ENCODE measurements at regions not wholly inside any gene's neighbourhood (a gene's known extent, or its start where the extent isn't known, plus 50 kb on each side); places are given as distances from the start of the nearest gene placed in this dataset.

DNA sequence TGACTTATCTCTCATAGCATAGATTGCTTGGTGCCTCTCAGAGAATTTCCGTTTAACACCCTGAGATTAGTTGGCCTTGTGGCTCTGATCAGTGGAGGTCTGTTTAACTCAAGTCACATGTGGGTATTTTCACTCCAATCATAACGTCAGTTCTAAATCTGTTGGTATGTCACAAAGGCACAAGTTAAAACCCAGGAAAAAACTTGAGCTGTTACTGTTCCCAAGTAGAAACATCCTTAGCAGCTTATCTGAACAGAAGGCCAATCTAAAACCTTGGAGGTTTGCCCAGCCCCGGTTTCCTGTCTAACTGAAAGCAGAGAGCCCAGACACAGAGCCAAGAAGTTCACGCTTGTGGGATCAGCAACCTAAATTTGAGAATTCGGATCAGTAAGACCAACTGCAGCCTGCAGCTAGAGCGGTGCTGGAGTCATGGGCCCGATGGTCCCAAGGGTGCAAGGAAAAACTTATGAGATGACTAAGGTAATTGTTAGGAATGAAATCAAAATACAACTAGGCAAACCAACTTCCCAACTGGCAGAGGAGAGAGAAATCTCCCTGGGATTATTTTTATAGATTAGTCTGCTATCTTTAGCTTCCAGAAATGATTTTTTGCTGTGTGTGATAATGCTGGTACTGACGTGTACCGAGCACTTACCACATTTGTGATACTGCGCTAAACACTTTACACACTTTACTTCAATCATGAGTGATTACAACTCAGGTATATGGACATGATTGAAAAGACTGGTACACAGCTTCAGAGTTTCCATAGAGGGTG, 90.2 kb upstream of the C1orf21 start:
- 8 to 11% (median 9%) methylated on average over 10 of the region's 10 CpGs for WGBS, 3 donors
- Histone ChIP-seq H3K36me3 (no peaks in the 10 kb centered on the region), H3K27ac (peak overlapping the region in 1 of 2 donors; percentile 65), H3K27me3 (no peaks in the 10 kb centered on the region), H3K4me3 (no peak overlapping the region), H3K4me1 (ENCODE audit: insufficient read depth) (peaks cover 6% of the 10 kb centered on the region), H3K9me3 (no peaks in the 10 kb centered on the region)
- intact Hi-C loops (cut with DNase I): no loop called here
- TF ChIP-seq EP300 (IDR thresholded peaks at IDR 0.05) (no peak), POLR2A (IDR thresholded peaks at IDR 0.05) (no peak)
- TF ChIP-seq, protein P1, sequence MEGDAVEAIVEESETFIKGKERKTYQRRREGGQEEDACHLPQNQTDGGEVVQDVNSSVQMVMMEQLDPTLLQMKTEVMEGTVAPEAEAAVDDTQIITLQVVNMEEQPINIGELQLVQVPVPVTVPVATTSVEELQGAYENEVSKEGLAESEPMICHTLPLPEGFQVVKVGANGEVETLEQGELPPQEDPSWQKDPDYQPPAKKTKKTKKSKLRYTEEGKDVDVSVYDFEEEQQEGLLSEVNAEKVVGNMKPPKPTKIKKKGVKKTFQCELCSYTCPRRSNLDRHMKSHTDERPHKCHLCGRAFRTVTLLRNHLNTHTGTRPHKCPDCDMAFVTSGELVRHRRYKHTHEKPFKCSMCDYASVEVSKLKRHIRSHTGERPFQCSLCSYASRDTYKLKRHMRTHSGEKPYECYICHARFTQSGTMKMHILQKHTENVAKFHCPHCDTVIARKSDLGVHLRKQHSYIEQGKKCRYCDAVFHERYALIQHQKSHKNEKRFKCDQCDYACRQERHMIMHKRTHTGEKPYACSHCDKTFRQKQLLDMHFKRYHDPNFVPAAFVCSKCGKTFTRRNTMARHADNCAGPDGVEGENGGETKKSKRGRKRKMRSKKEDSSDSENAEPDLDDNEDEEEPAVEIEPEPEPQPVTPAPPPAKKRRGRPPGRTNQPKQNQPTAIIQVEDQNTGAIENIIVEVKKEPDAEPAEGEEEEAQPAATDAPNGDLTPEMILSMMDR (IDR thresholded peaks at IDR 0.05): no peak
- peak; percentile 82 to 94 (median 90) for DNase-seq

DNA sequence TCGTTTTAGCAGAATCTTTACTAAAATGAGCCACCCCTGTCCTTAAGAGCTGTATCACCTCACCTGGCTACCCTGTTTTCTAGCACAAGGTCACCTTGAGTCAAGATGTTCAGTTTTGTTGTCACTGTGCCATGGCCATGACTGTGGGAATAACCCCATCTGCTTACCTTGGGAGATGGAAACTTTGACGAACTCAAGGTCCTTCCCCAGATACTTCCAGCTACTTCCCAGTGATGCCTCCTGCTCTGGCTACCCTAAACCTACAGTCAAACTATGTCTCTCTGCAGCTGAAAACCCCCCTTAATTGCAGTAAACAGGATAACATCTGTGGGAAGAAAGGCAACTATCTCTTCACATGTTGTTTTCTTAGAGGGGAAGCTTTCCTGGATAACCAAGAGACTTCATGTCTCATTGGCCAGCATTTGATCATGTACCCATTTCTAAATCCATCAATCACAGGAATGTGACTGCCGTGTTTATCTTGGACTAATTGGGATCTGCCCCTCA, 89.5 kb upstream of the C1orf21 start:
- Histone ChIP-seq H3K9me3 (no peaks in the 10 kb centered on the region), H3K4me1 (ENCODE audit: insufficient read depth) (peaks cover 6% of the 10 kb centered on the region), H3K4me3 (no peak overlapping the region), H3K27ac (peak overlapping the region in 1 of 2 donors; percentile 22), H3K36me3 (no peaks in the 10 kb centered on the region), H3K27me3 (no peaks in the 10 kb centered on the region)
- TF ChIP-seq EP300 (IDR thresholded peaks at IDR 0.05): no peak
- TF ChIP-seq, protein P1 (IDR thresholded peaks at IDR 0.05): no peak
- 67 to 80% (median 77%) methylated on average over 3 of the region's 3 CpGs for WGBS, 3 donors
- intact Hi-C loops (cut with DNase I): no loop called here
- DNase-seq: no peak

DNA sequence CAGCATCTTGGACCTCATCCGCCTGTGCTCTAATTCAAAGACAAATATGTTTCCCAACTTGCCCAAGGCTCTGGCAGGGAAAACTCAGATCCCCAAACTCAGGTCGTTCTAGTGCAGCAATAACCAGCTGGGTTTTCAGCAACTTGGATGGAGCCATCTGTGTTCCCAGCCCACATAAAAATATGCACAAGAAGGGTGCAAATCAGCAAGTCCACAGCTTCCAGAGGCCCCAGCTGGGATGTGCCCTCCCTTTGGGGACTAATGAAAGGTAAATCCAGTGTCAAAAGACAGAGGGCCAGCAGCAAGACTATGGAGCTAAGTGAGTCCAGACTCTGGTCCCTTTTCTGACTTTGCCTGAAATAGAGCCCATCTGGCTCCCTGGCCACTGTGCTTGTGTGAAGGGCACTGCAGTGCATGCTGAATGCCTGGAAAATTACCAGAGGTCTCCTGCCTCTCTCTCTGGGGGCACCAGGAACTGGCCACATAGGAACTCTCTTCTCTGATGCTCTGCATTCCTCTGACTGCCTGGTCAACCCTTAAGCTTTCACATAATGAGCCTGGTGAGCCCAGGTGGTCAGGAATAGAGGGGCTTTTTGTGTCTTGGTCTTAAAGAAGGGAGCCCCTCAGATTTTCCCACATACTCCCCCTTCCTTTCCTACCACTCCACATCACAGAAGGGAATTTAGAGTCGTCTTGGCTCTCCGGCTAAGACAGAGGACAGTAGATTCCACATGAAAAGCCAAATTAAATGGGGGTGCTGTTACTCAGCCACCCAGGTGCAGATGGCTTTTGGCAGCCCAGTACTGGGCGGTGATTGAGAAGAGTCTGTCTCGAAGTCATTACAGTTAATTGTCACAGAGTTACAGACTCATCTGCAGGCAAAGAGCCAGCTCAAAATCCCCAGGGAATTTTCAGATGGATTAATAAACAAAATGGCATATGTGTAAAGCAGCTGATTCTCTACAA, 88.1 kb upstream of the C1orf21 start:
- Histone ChIP-seq H3K27ac (no peak overlapping the region), H3K27me3 (no peaks in the 10 kb centered on the region), H3K9me3 (no peaks in the 10 kb centered on the region), H3K4me1 (ENCODE audit: insufficient read depth) (peaks cover 6% of the 10 kb centered on the region), H3K36me3 (no peaks in the 10 kb centered on the region), H3K4me3 (no peak overlapping the region)
- WGBS, 3 donors: 57 to 70% (median 68%) methylated on average over 6 of the region's 6 CpGs
- DNase-seq: no peak
- intact Hi-C loops (cut with DNase I): no loop called here
- TF ChIP-seq, protein P1 (IDR thresholded peaks at IDR 0.05): no peak
- TF ChIP-seq POLR2A (IDR thresholded peaks at IDR 0.05): no peak
- no peak for TF ChIP-seq EP300 (IDR thresholded peaks at IDR 0.05)

DNA sequence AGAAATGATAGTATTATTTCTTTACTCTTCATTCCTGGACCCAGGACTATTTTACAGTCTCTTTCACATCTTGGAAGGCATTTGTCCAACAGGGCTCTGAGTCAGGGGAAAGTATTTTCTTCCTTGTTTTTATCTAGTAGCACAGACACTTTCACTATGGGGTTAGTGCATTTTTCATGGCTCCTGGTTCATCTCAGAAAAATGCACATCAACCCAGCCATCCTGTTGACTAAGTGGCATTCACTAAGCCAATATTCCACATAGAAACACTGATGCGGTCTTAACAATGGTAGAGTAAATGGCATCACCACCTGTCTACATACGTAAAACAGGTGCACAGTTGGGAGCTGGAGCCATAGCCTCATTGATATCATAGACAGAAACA, 87.4 kb upstream of the C1orf21 start:
- H3K27ac ChIP-seq: no peak overlapping the region
- no peaks in the 10 kb centered on the region for H3K27me3 ChIP-seq
- TF ChIP-seq POLR2A (IDR thresholded peaks at IDR 0.05): no peak
- TF ChIP-seq, protein P1 (IDR thresholded peaks at IDR 0.05): no peak
- no peak for TF ChIP-seq EP300 (IDR thresholded peaks at IDR 0.05)
- intact Hi-C loops (cut with DNase I): no loop called here
- 80 to 88% (median 86%) methylated on average over 2 of the region's 2 CpGs for WGBS, 3 donors
- H3K4me1 ChIP-seq (ENCODE audit: insufficient read depth): peaks cover 6% of the 10 kb centered on the region
- H3K9me3 ChIP-seq: no peaks in the 10 kb centered on the region
- DNase-seq: no peak
- H3K4me3 ChIP-seq: no peak overlapping the region
- H3K36me3 ChIP-seq: no peaks in the 10 kb centered on the region
